ENCODE measurements at regions not wholly inside any gene's neighbourhood (a gene's known extent, or its start where the extent isn't known, plus 50 kb on each side); places are given as distances from the start of the nearest gene placed in this dataset.

DNA sequence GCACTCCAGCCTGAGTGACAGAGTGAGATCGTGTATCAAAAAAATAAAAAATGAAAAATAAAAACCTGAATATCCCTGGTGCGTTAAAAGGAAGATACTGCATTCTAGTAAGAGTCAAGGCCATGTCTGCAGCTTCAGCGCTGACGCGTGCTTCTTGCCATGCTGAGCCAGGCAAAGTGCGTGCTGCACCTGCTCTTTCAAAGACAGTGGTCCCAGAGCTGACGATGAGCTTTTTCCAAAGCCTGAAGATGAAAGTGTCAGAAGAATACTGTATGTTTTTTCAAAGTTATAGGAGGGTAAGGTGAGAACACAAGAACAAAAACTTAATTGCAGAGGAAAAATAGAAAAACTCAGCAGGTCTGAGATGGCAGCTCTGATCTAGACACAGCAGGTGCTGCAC, 115.1 kb downstream of the RNASET2 start:
- DNase-seq: no peak

DNA sequence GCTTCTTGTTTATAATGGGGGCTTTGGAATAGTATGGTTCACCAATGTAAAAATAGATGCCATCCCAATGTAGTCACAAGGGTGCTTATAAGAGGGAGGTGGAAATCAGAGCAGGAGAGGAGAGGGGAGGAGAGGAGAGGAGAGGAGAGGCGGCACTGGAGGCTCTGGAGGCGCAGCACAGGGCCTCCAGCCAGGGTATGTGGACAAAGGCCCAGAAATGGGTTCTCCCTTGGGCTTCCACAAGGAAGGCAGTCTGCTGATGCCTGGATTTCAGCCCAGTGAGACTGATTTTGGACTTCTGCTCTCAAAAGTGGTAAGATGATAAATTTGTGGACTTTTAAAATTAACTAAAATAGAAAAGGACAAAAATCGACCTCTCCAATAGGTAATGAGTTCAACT, 116.8 kb downstream of the RNASET2 start:
- no peak for DNase-seq

GRCh38 chr6:166838987-166839386, 117.4 kb downstream of the RNASET2 start:
- DNase-seq: no peak

DNA sequence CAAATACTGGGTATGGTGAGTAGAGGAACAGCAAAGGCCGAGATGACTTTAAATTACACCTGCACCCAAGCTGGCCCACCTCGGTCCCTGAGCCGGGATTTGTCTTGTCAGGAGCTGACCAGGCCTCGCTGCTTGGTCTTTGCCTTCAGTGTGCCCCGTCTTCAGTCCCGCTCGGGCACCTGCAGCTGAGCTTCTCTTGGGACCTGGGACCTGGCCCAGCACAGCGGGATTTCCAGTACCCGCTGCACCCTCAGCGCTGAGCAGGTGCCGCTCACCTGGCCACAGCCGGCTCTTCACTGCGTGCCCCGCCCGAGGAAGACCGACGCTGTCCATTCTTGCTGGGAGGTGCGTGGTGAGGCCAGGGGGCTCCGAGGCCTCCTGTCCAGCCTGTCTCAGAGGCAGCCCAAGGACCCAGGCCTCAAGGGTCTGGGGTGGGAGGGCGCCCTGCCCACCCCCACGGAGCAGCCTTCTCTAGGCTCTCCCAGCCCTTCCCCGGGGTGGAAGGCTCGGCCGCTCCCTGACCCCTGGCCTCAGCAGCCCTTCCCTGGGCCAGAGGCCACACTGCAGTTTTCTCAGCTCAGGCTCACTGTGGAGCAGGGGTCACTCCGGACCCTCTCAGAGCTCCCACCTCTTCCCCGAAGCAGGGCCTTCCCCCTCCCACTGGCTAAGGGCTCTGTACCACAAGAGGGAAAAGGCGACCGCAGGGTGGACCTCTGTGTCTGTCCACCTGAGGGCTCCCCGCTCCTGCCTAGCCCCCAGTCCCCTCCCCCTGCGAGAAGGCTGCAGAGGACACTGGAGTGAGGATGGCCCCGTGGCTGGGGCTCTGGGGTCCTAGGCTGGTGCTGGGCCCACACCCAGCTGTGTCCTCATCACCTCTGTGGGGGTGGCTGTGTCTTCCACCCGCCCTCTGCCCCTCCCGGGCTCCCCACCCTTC, 119.3 kb downstream of the RNASET2 start:
- no peak for DNase-seq

GRCh38 chr6:166834049-166834448, 122.3 kb downstream of the RNASET2 start:
- no peak for DNase-seq

- DNase-seq: no peak
Observed at GRCh38 chr6:166830891-166831363, 125.4 kb downstream of the RNASET2 start.

GRCh38 chr6:166830185-166830890, 126.0 kb downstream of the RNASET2 start:
- DNase-seq: no peak

- DNase-seq: no peak
Observed at GRCh38 chr6:166826264-166826663, 130.1 kb downstream of the RNASET2 start.

- DNase-seq: no peak
Observed at GRCh38 chr6:166825553-166826145, 130.7 kb downstream of the RNASET2 start.

DNA sequence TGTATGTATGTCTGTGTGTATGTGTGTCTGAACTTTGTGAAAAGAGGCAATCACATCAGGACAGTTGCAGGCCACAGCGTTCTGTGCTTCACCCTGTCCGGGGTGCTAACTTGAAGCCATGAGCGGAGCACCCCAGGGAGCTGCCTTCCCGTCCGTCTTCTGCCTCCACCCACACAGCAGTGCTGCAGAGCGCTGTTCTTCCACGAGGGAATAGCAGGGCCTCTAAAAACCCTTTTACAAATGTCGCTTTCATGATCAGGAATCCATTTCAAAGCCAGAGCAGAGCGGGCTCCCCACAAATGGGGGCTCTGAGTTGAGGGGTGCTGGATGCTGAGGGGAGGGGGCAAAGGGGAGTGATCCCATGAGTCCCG, 131.5 kb downstream of the RNASET2 start:
- DNase-seq: no peak

DNA sequence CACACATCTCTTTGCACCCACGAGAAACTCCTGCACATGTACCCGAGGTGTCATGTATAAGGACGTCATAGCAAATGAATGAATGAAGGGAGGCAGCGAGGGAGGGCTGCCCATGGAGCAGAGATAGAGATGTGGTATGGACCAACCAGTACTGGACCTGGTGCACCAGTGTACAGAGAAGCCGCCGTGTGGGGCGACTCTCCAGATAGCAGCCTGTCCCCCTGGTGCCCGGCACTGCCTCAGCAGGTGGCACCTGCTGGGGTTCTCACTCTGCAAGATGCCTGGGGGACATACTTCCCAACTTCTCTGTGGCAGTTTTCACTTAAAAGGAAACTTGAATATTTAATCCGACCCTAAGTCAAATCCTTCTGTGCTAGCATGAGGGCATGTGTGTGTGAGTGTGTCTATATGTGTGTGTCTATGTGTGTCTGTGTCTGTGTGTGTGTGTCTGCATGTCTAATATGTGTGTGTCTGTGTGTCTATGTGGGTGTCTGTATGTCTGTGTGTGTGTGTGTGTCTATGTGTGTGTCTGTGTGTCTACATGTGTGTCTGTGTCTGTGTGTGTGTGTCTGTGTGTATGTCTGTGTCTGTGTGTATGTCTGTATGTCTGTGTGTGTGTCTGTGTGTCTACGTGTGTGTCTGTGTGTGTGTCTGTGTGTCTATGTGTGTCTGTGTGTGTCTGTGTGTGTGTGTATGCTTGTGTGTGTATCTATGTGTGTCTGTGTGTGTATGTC, 132.0 kb downstream of the RNASET2 start:
- DNase-seq: no peak

- DNase-seq: no peak
Observed at GRCh38 chr6:166822609-166823008, 133.7 kb downstream of the RNASET2 start.

GRCh38 chr6:166820483-166820882, 135.9 kb downstream of the RNASET2 start:
- DNase-seq: no peak

- no peak for DNase-seq
Observed at GRCh38 chr6:166820070-166820469, 136.3 kb downstream of the RNASET2 start.

DNA sequence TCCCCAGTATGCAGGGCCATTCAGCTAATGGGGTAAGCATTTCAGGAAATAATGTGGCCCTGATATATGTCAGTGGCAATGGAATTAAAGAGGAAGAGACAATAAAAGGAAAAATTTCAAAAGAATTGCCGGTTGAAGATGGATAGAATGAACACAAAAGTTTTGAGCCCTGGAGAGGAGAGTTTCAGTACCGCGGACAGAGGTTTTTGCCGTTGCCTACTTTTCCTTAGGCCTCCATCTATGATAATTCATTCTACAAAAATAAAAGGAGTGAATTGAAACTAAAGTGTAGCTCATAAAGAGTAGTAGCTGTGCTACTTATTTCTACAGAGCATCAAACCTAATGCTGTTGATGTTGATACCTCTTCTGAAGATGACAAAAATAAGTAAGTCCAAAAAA, 140.7 kb downstream of the RNASET2 start:
- no peak for DNase-seq

- peak; percentile 84 for DNase-seq
Observed at GRCh38 chr6:166814390-166814789, 142.0 kb downstream of the RNASET2 start.

DNA sequence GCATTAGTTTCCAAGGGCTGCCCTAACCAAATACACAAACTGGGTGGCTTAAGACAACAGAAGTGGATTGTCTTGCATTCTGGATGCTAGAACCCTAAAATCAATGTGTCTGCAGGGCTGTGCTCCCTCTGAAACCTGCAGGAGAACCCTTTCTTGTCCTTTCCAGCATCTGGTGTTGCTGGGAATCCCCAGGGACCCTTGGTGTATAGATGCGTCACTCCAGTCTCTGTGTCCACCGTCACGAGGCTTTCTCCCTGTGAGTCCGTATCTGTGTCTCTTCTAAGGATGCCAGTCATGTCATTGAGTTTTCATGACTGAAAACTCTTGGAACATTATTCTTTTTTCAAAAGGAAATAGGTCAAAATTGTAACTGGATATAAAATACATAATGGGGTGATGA, 142.9 kb downstream of the RNASET2 start:
- DNase-seq: no peak

DNA sequence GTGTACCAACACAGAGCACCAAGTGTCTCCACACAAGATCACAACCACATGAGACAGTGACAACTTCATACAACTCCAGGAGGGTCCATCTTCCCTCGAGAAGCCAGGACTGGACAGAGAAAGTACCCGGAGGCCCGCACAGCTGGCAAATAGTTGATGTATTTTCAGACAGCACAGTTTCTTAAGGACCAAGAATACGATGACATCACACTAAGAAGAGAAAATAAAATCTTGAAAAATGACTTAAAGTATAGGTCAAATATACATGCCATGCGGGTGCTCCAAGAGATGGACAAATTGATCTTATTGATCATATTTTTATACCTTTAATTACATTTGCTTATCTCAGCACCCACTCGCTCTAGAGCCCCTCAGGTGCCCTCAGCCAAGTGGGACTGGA, 145.5 kb downstream of the RNASET2 start:
- DNase-seq: no peak

- DNase-seq: no peak
Observed at GRCh38 chr6:166809721-166810120, 146.6 kb downstream of the RNASET2 start.

DNA sequence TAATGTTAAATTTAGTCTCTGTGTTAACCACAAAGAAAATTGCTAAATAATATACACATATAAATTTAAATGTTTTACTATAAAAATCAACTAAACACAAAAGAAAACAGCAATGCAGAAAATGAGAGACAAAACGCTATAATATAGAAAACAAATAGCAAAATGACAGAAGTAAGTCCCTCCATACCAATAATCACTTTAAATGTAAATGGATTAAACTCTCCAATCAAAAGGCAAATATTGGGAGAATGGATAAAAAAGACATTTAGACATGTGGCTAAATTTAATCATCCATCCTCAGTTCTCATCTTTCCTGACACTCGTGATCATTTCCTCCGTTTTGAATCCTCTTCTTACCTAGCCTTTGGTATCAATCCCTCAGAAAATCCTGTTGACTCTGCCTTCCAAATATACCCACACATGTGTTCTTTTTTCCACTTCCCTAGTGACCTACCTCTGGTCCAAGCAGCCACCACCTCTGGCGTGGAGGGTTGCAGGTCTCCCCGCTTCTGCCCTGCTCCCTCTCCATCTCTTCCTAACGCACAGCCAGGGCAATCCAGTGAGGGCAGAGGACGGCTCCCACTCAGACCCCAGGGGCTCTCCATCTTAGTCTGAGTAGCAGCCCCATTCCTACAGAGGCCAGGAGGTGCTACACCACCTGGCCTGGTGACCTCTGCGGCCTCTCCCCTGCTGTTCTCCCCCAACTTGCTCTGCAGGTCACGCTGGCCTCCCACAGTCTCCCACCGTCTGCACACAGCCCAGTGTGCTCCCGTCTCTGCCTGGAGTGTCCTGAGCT, 149.2 kb downstream of the RNASET2 start:
- DNase-seq: no peak

GRCh38 chr6:166806217-166806838, 150.0 kb downstream of the RNASET2 start:
- no peak for DNase-seq

- DNase-seq: no peak
Observed at GRCh38 chr6:166803471-166803870, 152.9 kb downstream of the RNASET2 start.
